ENCODE measurements at regions not wholly inside any gene's neighbourhood (a gene's known extent, or its start where the extent isn't known, plus 50 kb on each side); places are given as distances from the start of the nearest gene placed in this dataset.
"Not testable (repeated sequence)": the region's sequence is repeated elsewhere in the genome, so short reads cannot be mapped to it uniquely, and the experiment has no call there.

- no peak for DNase-seq (ENCODE audit: low spot score)
Observed at GRCh38 chr11:71332447-71332846, 80.1 kb upstream of the SHANK2 start.

GRCh38 chr11:71332046-71332445 lies 79.7 kb upstream of the SHANK2 start:
- no peak for DNase-seq (ENCODE audit: low spot score)

- DNase-seq (ENCODE audit: low spot score), result no peak
Observed at GRCh38 chr11:71331631-71332030, 79.3 kb upstream of the SHANK2 start.

- DNase-seq (ENCODE audit: low spot score), result no peak
Observed at GRCh38 chr11:71330996-71331395, 78.6 kb upstream of the SHANK2 start.

- DNase-seq (ENCODE audit: low spot score), result no peak
Observed at GRCh38 chr11:71330349-71330748, 78.0 kb upstream of the SHANK2 start.

GRCh38 chr11:71329786-71330185 lies 77.4 kb upstream of the SHANK2 start:
- DNase-seq (ENCODE audit: low spot score), result no peak

- DNase-seq (ENCODE audit: low spot score), result no peak
Observed at GRCh38 chr11:71329165-71329510, 76.8 kb upstream of the SHANK2 start.

GRCh38 chr11:71327156-71328085 lies 75.0 kb upstream of the SHANK2 start:
- no peak for DNase-seq (ENCODE audit: low spot score)

- no peak for DNase-seq (ENCODE audit: low spot score)
Observed at GRCh38 chr11:71326328-71326940, 74.1 kb upstream of the SHANK2 start.

- no peak for DNase-seq (ENCODE audit: low spot score)
Observed at GRCh38 chr11:71325418-71326327, 73.3 kb upstream of the SHANK2 start.

- DNase-seq (ENCODE audit: low spot score), result no peak
Observed at GRCh38 chr11:71324788-71325417, 72.5 kb upstream of the SHANK2 start.

GRCh38 chr11:71323876-71324526 lies 71.6 kb upstream of the SHANK2 start:
- no peak for DNase-seq (ENCODE audit: low spot score)

- no peak for DNase-seq (ENCODE audit: low spot score)
Observed at GRCh38 chr11:71322861-71323582, 70.6 kb upstream of the SHANK2 start.

- no peak for DNase-seq (ENCODE audit: low spot score)
Observed at GRCh38 chr11:71322192-71322735, 69.9 kb upstream of the SHANK2 start.

- DNase-seq (ENCODE audit: low spot score), result no peak
Observed at GRCh38 chr11:71321433-71322191, 69.2 kb upstream of the SHANK2 start.

- no peak for DNase-seq (ENCODE audit: low spot score)
Observed at GRCh38 chr11:71316701-71317100, 64.3 kb upstream of the SHANK2 start.

GRCh38 chr11:71312616-71313015 lies 60.2 kb upstream of the SHANK2 start:
- not testable (repeated sequence) for DNase-seq (ENCODE audit: low spot score)

- no peak for DNase-seq (ENCODE audit: low spot score)
Observed at GRCh38 chr11:71311928-71312510, 59.6 kb upstream of the SHANK2 start.

GRCh38 chr11:71311176-71311925 lies 59.0 kb upstream of the SHANK2 start:
- no peak for DNase-seq (ENCODE audit: low spot score)

Measured in COLO829 (cell line).